Astrocyte (in vitro differentiated cells and primary cell): ENCODE measurements at regions not wholly inside any gene's neighbourhood (a gene's known extent, or its start where the extent isn't known, plus 50 kb on each side); places are given as distances from the start of the nearest gene placed in this dataset.

Experiments
- DNase-seq: peaks from one replicate; pipeline ENCODE4 v3.0.0-alpha.2; 2010; ENCODE audit warnings: low read depth
- FAIRE-seq: peaks from 2 replicates; lab custom pipeline; 2011; peaks lifted over from hg19 to GRCh38; lab: Jason Lieb, UNC
- H2AFZ ChIP-seq: 2 replicates; pipeline ENCODE4 v1.6.0; 2012; ENCODE audit warnings: low read depth, low read length, inconsistent platforms
- H3K27ac ChIP-seq: 2 replicates; pipeline ENCODE4 v1.5.1; 2011; ENCODE audit warnings: low read depth, low read length, inconsistent platforms
- H3K27me3 ChIP-seq: 2 replicates; pipeline ENCODE4 v1.6.0; 2011; ENCODE audit warnings: low read length, inconsistent platforms; ENCODE audit not compliant: insufficient read depth
- H3K36me3 ChIP-seq: 2 replicates; pipeline ENCODE4 v1.5.1; 2011; ENCODE audit warnings: low read length, inconsistent platforms; ENCODE audit not compliant: insufficient read depth
- H3K4me1 ChIP-seq: 2 replicates; pipeline ENCODE4 v1.5.1; 2011; ENCODE audit warnings: low read length, inconsistent platforms; ENCODE audit not compliant: insufficient read depth
- H3K4me2 ChIP-seq: 2 replicates; pipeline ENCODE4 v1.6.0; 2012; ENCODE audit warnings: low read length, inconsistent platforms
- H3K4me3 ChIP-seq: 2 replicates; pipeline ENCODE4 v1.5.1; 2011; ENCODE audit warnings: low read depth, mild to moderate bottlenecking, low read length, inconsistent platforms; ENCODE audit not compliant: insufficient read depth
- H3K79me2 ChIP-seq: 2 replicates; pipeline ENCODE4 v1.6.0; 2012; ENCODE audit warnings: mild to moderate bottlenecking, low read length, inconsistent platforms; ENCODE audit not compliant: insufficient read depth
- H3K9ac ChIP-seq: 2 replicates; pipeline ENCODE4 v1.6.0; 2012; ENCODE audit warnings: mild to moderate bottlenecking, low read length, inconsistent platforms
- H3K9me3 ChIP-seq: 2 replicates; pipeline ENCODE4 v1.5.1; 2012; ENCODE audit warnings: low read depth, mild to moderate bottlenecking, low read length, inconsistent platforms; ENCODE audit not compliant: insufficient read depth
- H4K20me1 ChIP-seq: 2 replicates; pipeline ENCODE4 v1.6.0; 2012; ENCODE audit warnings: low read length, inconsistent platforms; ENCODE audit not compliant: insufficient read depth
- H3K27ac Mint-ChIP-seq: one replicate; pipeline ENCODE4 v1.8.0; 2021; ENCODE audit warnings: mild to moderate bottlenecking, mixed read lengths; ENCODE audit not compliant: unreplicated experiment
- H3K27me3 Mint-ChIP-seq: one replicate; pipeline ENCODE4 v1.8.0; 2021; ENCODE audit warnings: low read depth, mixed read lengths; ENCODE audit not compliant: unreplicated experiment
- H3K36me3 Mint-ChIP-seq: one replicate; pipeline ENCODE4 v1.8.0; 2021; ENCODE audit warnings: low read depth, mixed read lengths; ENCODE audit not compliant: unreplicated experiment
- H3K4me1 Mint-ChIP-seq: one replicate; pipeline ENCODE4 v1.8.0; 2021; ENCODE audit warnings: low read depth, mixed read lengths; ENCODE audit not compliant: unreplicated experiment
- H3K4me3 Mint-ChIP-seq: one replicate; pipeline ENCODE4 v1.8.0; 2021; ENCODE audit warnings: mild to moderate bottlenecking, moderate library complexity, mixed read lengths; ENCODE audit not compliant: unreplicated experiment
- H3K9me3 Mint-ChIP-seq: one replicate; pipeline ENCODE4 v1.8.0; 2021; ENCODE audit warnings: mild to moderate bottlenecking, mixed read lengths; ENCODE audit not compliant: unreplicated experiment
- EZH2 ChIP-seq: IDR thresholded peaks from 2 replicates; pipeline ENCODE4 v1.6.1; 2012; ENCODE audit warnings: mild to moderate bottlenecking, low read length, inconsistent platforms; ENCODE audit not compliant: insufficient read depth
- TF ChIP-seq, protein P1 (sequence below): IDR thresholded peaks from 2 replicates; pipeline ENCODE4 v1.5.1; 2011; ENCODE audit warnings: low read depth, mild to moderate bottlenecking, inconsistent platforms, low read length, moderate library complexity; ENCODE audit not compliant: insufficient read depth

GRCh38 chr1:239815074-239815473 lies 276.6 kb upstream of the FMN2 start:
- no peak overlapping the region for H3K27ac ChIP-seq
- H3K9ac ChIP-seq, result peak overlapping the region; percentile 13
- H3K4me3 Mint-ChIP-seq, result no peak overlapping the region
- H3K4me2 ChIP-seq, result peak overlapping the region; percentile 72
- no peak for DNase-seq
- H2AFZ ChIP-seq, result no peak overlapping the region
- H3K4me1 ChIP-seq, result peaks cover 23% of the 10 kb centered on the region
- no peaks in the 10 kb centered on the region for H3K27me3 ChIP-seq
- H3K36me3 ChIP-seq, result no peaks in the 10 kb centered on the region
- no peak overlapping the region for H3K27ac Mint-ChIP-seq
- H3K4me1 Mint-ChIP-seq, result peaks cover 35% of the 10 kb centered on the region
- no peaks in the 10 kb centered on the region for H3K79me2 ChIP-seq
- no peak overlapping the region for H3K4me3 ChIP-seq
- no peaks in the 10 kb centered on the region for H3K9me3 Mint-ChIP-seq
- no peak for TF ChIP-seq EZH2
- TF ChIP-seq, protein P1, sequence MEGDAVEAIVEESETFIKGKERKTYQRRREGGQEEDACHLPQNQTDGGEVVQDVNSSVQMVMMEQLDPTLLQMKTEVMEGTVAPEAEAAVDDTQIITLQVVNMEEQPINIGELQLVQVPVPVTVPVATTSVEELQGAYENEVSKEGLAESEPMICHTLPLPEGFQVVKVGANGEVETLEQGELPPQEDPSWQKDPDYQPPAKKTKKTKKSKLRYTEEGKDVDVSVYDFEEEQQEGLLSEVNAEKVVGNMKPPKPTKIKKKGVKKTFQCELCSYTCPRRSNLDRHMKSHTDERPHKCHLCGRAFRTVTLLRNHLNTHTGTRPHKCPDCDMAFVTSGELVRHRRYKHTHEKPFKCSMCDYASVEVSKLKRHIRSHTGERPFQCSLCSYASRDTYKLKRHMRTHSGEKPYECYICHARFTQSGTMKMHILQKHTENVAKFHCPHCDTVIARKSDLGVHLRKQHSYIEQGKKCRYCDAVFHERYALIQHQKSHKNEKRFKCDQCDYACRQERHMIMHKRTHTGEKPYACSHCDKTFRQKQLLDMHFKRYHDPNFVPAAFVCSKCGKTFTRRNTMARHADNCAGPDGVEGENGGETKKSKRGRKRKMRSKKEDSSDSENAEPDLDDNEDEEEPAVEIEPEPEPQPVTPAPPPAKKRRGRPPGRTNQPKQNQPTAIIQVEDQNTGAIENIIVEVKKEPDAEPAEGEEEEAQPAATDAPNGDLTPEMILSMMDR, result no peak
- H3K27me3 Mint-ChIP-seq, result no peaks in the 10 kb centered on the region
- peaks cover 2% of the 10 kb centered on the region for H4K20me1 ChIP-seq
- H3K36me3 Mint-ChIP-seq, result no peaks in the 10 kb centered on the region
- FAIRE-seq, result no peak
- no peaks in the 10 kb centered on the region for H3K9me3 ChIP-seq

GRCh38 chr1:239816081-239816782 lies 275.5 kb upstream of the FMN2 start:
- Mint-ChIP-seq H3K9me3 (no peaks in the 10 kb centered on the region), H3K36me3 (no peaks in the 10 kb centered on the region), H3K4me1 (peaks cover 31% of the 10 kb centered on the region), H3K27me3 (no peaks in the 10 kb centered on the region), H3K4me3 (peak overlapping the region; percentile 37), H3K27ac (peak overlapping the region; percentile 90)
- H3K9ac ChIP-seq, result no peak overlapping the region
- H3K4me2 ChIP-seq, result peak overlapping the region; percentile 77
- no peak overlapping the region for H3K4me3 ChIP-seq
- peak overlapping the region; percentile 56 for H3K27ac ChIP-seq
- H4K20me1 ChIP-seq, result peaks cover 2% of the 10 kb centered on the region
- no peaks in the 10 kb centered on the region for H3K27me3 ChIP-seq
- no peaks in the 10 kb centered on the region for H3K79me2 ChIP-seq
- peak overlapping the region; percentile 72 for H2AFZ ChIP-seq
- H3K4me1 ChIP-seq, result peaks cover 23% of the 10 kb centered on the region
- FAIRE-seq, result no peak
- DNase-seq, result peak; percentile 86
- TF ChIP-seq EZH2, result no peak
- TF ChIP-seq, protein P1, result no peak
- no peaks in the 10 kb centered on the region for H3K36me3 ChIP-seq
- no peaks in the 10 kb centered on the region for H3K9me3 ChIP-seq

- Histone ChIP-seq H3K27ac (no peak overlapping the region), H3K9me3 (no peaks in the 10 kb centered on the region), H4K20me1 (peaks cover 2% of the 10 kb centered on the region), H2AFZ (no peak overlapping the region), H3K9ac (no peak overlapping the region), H3K36me3 (no peaks in the 10 kb centered on the region), H3K79me2 (no peaks in the 10 kb centered on the region), H3K4me1 (peaks cover 23% of the 10 kb centered on the region), H3K27me3 (no peaks in the 10 kb centered on the region), H3K4me3 (no peak overlapping the region), H3K4me2 (no peak overlapping the region)
- Mint-ChIP-seq H3K27me3 (no peaks in the 10 kb centered on the region), H3K27ac (peak overlapping the region; percentile 78), H3K36me3 (no peaks in the 10 kb centered on the region), H3K4me3 (no peak overlapping the region), H3K9me3 (no peaks in the 10 kb centered on the region), H3K4me1 (peaks cover 25% of the 10 kb centered on the region)
- FAIRE-seq (no peak), DNase-seq (no peak)
- TF ChIP-seq, protein P1, result no peak
- TF ChIP-seq EZH2, result no peak
Observed at GRCh38 chr1:239817276-239817675, 274.4 kb upstream of the FMN2 start.
